Smooth muscle cell (in vitro differentiated cells): ENCODE measurements at regions not wholly inside any gene's neighbourhood (a gene's known extent, or its start where the extent isn't known, plus 50 kb on each side); places are given as distances from the start of the nearest gene placed in this dataset.
A peak's percentile ranks its signal among the peaks of the same experiment; 100 is the strongest.

Source experiments
- DNase-seq: peaks from one replicate; lab custom pipeline; 2025; ENCODE audit not compliant: unreplicated experiment; lab: John Stamatoyannopoulos, UW
- H2AFZ ChIP-seq: fragments of 200-600 bp; sonication (generic); 2 replicates; pipeline ENCODE4 v1.6.0; 2016; ENCODE audit warnings: antibody characterized with exemption, low read depth, mild to moderate bottlenecking
- H3F3A ChIP-seq: fragments of 200-600 bp; sonication (generic); 2 replicates; pipeline ENCODE4 v1.6.0; 2017; ENCODE audit warnings: antibody characterized with exemption, low read depth
- H3K27ac ChIP-seq: fragments of 200-600 bp; sonication (generic); 2 replicates; pipeline ENCODE4 v1.5.1; 2016; ENCODE audit warnings: low read depth, mild to moderate bottlenecking
- H3K27me3 ChIP-seq: fragments of 200-600 bp; sonication (generic); 2 replicates; pipeline ENCODE4 v1.6.1; 2016; ENCODE audit warnings: low read depth, mild to moderate bottlenecking
- H3K36me3 ChIP-seq: fragments of 200-600 bp; sonication (generic); 2 replicates; pipeline ENCODE4 v1.5.1; 2016; ENCODE audit warnings: low read depth
- H3K4me1 ChIP-seq: fragments of 200-600 bp; sonication (generic); 2 replicates; pipeline ENCODE4 v1.5.1; 2016; ENCODE audit warnings: low read depth
- H3K4me2 ChIP-seq: fragments of 200-600 bp; sonication (generic); 2 replicates; pipeline ENCODE4 v1.6.0; 2016; ENCODE audit warnings: mild to moderate bottlenecking
- H3K4me3 ChIP-seq: fragments of 200-600 bp; sonication (generic); 2 replicates; pipeline ENCODE4 v1.5.1; 2016; ENCODE audit warnings: mild to moderate bottlenecking
- H3K79me2 ChIP-seq: fragments of 200-600 bp; sonication (generic); 2 replicates; pipeline ENCODE4 v1.6.0; 2016; ENCODE audit warnings: low read depth, mild to moderate bottlenecking
- H3K9ac ChIP-seq: fragments of 200-600 bp; sonication (generic); 2 replicates; pipeline ENCODE4 v1.6.0; 2016; ENCODE audit warnings: low read depth
- H3K9me3 ChIP-seq: fragments of 200-600 bp; sonication (generic); replicated peaks from 2 replicates; pipeline ENCODE4 v1.5.1; 2016; ENCODE audit warnings: low read depth
- H4K20me1 ChIP-seq: fragments of 200-600 bp; sonication (generic); 2 replicates; pipeline ENCODE4 v1.6.0; 2016; ENCODE audit warnings: low read depth
- CTCF ChIP-seq: fragments of 200-600 bp; sonication (generic); IDR thresholded peaks from 2 replicates; pipeline ENCODE4 v1.5.1; 2017; ENCODE audit warnings: borderline replicate concordance, mild to moderate bottlenecking, antibody characterized with exemption; ENCODE audit not compliant: insufficient read depth, poor library complexity, severe bottlenecking
- WGBS: methylation state at CpG from one replicate; pipeline ENCODE4 v1.1.7; 2016; ENCODE audit warnings: low lambda C conversion rate; 5-methylcytosine and 5-hydroxymethylcytosine counted together

GRCh38 chr2:149903626-149904025 is 316.1 kb upstream of the MMADHC start:
- H3K79me2 ChIP-seq = no peaks in the 10 kb centered on the region
- DNase-seq = no peak
- 90% methylated on average over 4 of the region's 4 CpGs for WGBS
- H2AFZ ChIP-seq = no peak overlapping the region
- no peaks in the 10 kb centered on the region for H3K36me3 ChIP-seq
- H3K9ac ChIP-seq = no peak overlapping the region
- no peaks in the 10 kb centered on the region for H3F3A ChIP-seq
- no peak for TF ChIP-seq CTCF
- H3K27ac ChIP-seq = no peak overlapping the region
- no peak overlapping the region for H3K4me2 ChIP-seq
- H3K9me3 ChIP-seq = no peaks in the 10 kb centered on the region
- no peak overlapping the region for H3K4me3 ChIP-seq
- peaks cover 27% of the 10 kb centered on the region for H3K4me1 ChIP-seq
- no peaks in the 10 kb centered on the region for H4K20me1 ChIP-seq
- H3K27me3 ChIP-seq = no peaks in the 10 kb centered on the region

GRCh38 chr2:149902081-149902480 is 314.5 kb upstream of the MMADHC start:
- Histone ChIP-seq H3K27ac (no peak overlapping the region), H3K9me3 (no peaks in the 10 kb centered on the region), H4K20me1 (no peaks in the 10 kb centered on the region), H3F3A (no peaks in the 10 kb centered on the region), H3K27me3 (no peaks in the 10 kb centered on the region), H3K4me3 (no peak overlapping the region), H3K4me1 (peaks cover 19% of the 10 kb centered on the region), H3K36me3 (no peaks in the 10 kb centered on the region), H3K4me2 (no peak overlapping the region), H3K79me2 (no peaks in the 10 kb centered on the region), H2AFZ (no peak overlapping the region), H3K9ac (no peak overlapping the region)
- no peak for TF ChIP-seq CTCF
- no peak for DNase-seq
- WGBS = 84% methylated on average over 4 of the region's 4 CpGs

- WGBS = 90% methylated on average over 4 of the region's 4 CpGs
- Histone ChIP-seq H3K4me3 (no peak overlapping the region), H3K27me3 (no peaks in the 10 kb centered on the region), H3K79me2 (no peaks in the 10 kb centered on the region), H2AFZ (peak overlapping the region; percentile 29), H3K27ac (no peak overlapping the region), H3K9me3 (no peaks in the 10 kb centered on the region), H3K9ac (no peak overlapping the region), H4K20me1 (no peaks in the 10 kb centered on the region), H3K4me2 (no peak overlapping the region), H3K4me1 (peaks cover 16% of the 10 kb centered on the region), H3K36me3 (no peaks in the 10 kb centered on the region), H3F3A (no peaks in the 10 kb centered on the region)
- no peak for TF ChIP-seq CTCF
- DNase-seq = no peak
Measured at GRCh38 chr2:149901231-149901859, 313.8 kb upstream of the MMADHC start.

GRCh38 chr2:149899390-149899789 is 311.8 kb upstream of the MMADHC start:
- TF ChIP-seq CTCF = no peak
- no peaks in the 10 kb centered on the region for H3F3A ChIP-seq
- H3K4me2 ChIP-seq = no peak overlapping the region
- no peaks in the 10 kb centered on the region for H3K36me3 ChIP-seq
- 86% methylated on average over 2 of the region's 2 CpGs for WGBS
- no peak for DNase-seq
- no peaks in the 10 kb centered on the region for H4K20me1 ChIP-seq
- H3K4me1 ChIP-seq = peaks cover 16% of the 10 kb centered on the region
- H3K4me3 ChIP-seq = no peak overlapping the region
- no peak overlapping the region for H3K9ac ChIP-seq
- H3K27ac ChIP-seq = no peak overlapping the region
- no peaks in the 10 kb centered on the region for H3K9me3 ChIP-seq
- no peaks in the 10 kb centered on the region for H3K79me2 ChIP-seq
- H2AFZ ChIP-seq = no peak overlapping the region
- no peaks in the 10 kb centered on the region for H3K27me3 ChIP-seq
